Spleen (tissue), 7 donors: ENCODE measurements at regions not wholly inside any gene's neighbourhood (a gene's known extent, or its start where the extent isn't known, plus 50 kb on each side); places are given as distances from the start of the nearest gene placed in this dataset.

Experiments used
- POLR2A ChIP-seq, 3 donors: fragments of 450-650 bp; IDR thresholded peaks; one replicate each; pipeline ENCODE4 v1.5.1; 2017; ENCODE audit warnings: antibody characterized with exemption in 3 of 3, mild to moderate bottlenecking in 1 of 3
- TF ChIP-seq, protein P1 (sequence below), 11 experiments: fragments of 200-600 bp in 7 of 11; fragments of 450-650 bp in 4 of 11; sonication (generic) in 4 of 11; IDR thresholded peaks in 8 of 11; conservative IDR thresholded peaks in 3 of 11; 1 replicate in 7 of 11; 2 replicates in 4 of 11; pipeline versions ENCODE4 v1.4.0 to v1.8.0; 2016 to 2021; ENCODE audit warnings: antibody characterized with exemption in 11 of 11, inconsistent platforms in 4 of 11, mild to moderate bottlenecking in 1 of 11
- donor health status: DM: no; HTN: no; CAD: no; lungs with moderate emphysema.
- donor health status: DM: no; HTN: no; CAD: no.
- donor health status: DM: no; HTN: no; CAD: no.

DNA sequence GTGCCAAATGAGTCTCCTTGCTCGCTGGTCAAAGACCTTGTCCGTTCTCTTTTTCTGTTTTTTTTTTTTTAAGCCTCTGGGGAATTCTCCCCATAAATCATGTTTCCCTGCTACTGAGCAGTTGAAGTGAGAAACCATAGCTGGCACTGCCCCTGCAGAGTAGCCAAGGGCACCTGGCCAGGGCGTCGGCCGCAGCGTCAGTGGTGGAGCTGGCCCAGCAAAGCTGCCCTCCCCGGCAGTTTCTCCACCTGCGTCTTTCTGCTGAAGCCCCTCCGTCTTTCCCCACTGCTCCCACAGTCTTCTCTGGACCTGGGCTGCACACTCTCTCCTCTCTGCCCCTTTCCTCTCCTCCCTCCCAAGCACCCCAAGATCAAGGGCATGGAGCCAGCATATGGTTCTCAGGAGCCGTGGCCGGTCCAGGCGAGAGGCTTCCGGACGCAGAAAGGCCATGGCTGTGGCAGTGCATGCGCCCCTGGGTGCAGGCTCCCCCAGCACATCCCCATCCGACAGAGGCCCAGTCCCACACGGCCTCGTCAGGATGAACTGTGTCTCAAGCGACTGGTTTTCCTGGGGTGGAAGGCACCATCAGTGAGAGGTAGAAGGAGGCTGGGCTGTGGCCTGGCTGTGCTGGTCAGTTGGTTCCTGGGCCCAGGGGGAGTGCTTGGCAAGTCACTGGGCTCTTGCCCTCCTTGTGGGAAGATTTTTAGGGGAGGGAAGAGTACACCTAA is 218.1 kb downstream of the ERMARD start:
- TF ChIP-seq POLR2A (IDR thresholded peaks at IDR 0.05), result no peak
- TF ChIP-seq, protein P1, sequence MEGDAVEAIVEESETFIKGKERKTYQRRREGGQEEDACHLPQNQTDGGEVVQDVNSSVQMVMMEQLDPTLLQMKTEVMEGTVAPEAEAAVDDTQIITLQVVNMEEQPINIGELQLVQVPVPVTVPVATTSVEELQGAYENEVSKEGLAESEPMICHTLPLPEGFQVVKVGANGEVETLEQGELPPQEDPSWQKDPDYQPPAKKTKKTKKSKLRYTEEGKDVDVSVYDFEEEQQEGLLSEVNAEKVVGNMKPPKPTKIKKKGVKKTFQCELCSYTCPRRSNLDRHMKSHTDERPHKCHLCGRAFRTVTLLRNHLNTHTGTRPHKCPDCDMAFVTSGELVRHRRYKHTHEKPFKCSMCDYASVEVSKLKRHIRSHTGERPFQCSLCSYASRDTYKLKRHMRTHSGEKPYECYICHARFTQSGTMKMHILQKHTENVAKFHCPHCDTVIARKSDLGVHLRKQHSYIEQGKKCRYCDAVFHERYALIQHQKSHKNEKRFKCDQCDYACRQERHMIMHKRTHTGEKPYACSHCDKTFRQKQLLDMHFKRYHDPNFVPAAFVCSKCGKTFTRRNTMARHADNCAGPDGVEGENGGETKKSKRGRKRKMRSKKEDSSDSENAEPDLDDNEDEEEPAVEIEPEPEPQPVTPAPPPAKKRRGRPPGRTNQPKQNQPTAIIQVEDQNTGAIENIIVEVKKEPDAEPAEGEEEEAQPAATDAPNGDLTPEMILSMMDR (IDR thresholded peaks at IDR 0.05 in 8 of 11, conservative IDR thresholded peaks at IDR 0.05 in 3 of 11), result no peak
